GM19467 (cell line): ENCODE measurements at regions not wholly inside any gene's neighbourhood (a gene's known extent, or its start where the extent isn't known, plus 50 kb on each side); places are given as distances from the start of the nearest gene placed in this dataset.
A peak's percentile ranks its signal among the peaks of the same experiment; 100 is the strongest.
"Not testable (repeated sequence)": the region's sequence is repeated elsewhere in the genome, so short reads cannot be mapped to it uniquely, and the experiment has no call there.

ENCODE experiments used
- ATAC-seq: cut with Tn5 transposase; IDR thresholded peaks from one replicate; pipeline ENCODE4 v1.9.1; 2021; ENCODE audit warnings: mild to moderate bottlenecking, moderate library complexity; ENCODE audit not compliant: unreplicated experiment

DNA sequence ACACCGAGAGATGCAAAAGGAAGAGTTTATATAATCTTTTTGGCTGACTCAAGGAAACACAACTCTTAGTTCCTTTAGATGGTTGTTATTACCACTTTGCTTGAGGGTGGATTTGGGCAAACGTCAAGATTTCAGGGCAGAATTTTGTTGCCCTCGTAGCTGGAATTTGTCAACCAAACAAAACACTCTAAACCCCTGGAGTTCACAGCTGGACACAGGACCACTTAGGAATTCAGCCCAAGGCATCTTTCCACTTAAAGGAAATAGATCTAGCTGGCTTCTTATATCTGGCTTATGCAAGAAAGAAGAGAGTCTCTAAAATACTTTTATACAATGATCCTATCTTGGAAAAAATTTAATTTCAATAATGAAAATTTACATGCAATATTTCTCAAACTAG is 237.8 kb upstream of the LRIG3 start:
- no peak for ATAC-seq

DNA sequence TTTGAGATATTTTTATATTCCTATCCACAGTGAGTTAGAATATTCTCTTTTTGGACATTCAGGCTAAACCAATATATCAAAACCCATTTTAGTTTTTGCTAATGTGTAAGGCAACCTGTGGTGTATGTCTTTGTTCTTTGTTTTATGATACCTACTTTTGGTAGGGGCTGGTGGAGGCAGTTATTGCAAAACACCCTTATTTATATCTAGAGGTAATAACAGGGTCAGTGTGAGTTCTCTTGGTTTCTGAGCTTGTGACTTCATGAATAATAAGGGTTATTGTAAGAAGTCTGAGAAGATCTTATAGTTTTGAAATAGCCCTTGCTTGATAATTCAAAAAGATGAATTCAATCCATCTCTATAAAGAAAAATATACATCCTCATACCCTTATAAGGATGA is 235.1 kb upstream of the LRIG3 start:
- no peak for ATAC-seq

DNA sequence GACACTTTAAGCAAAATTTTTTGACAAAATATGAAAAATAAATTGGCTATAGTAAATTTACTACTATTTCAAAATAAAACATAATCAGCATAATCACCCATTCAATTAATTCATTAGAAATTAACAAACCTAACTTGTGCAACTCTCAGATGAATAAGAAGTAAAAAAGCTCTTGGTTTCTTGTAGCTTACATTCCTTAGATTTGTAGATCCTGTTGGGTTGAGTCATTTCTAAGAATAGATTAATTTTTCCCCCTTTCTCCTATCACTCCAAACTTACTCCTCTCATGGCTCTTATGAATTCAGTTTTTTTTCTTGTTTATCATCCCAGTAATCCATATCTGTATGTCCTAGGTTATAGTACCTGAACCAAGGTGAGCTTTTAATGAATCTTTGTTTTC is 230.9 kb upstream of the LRIG3 start:
- no peak for ATAC-seq

DNA sequence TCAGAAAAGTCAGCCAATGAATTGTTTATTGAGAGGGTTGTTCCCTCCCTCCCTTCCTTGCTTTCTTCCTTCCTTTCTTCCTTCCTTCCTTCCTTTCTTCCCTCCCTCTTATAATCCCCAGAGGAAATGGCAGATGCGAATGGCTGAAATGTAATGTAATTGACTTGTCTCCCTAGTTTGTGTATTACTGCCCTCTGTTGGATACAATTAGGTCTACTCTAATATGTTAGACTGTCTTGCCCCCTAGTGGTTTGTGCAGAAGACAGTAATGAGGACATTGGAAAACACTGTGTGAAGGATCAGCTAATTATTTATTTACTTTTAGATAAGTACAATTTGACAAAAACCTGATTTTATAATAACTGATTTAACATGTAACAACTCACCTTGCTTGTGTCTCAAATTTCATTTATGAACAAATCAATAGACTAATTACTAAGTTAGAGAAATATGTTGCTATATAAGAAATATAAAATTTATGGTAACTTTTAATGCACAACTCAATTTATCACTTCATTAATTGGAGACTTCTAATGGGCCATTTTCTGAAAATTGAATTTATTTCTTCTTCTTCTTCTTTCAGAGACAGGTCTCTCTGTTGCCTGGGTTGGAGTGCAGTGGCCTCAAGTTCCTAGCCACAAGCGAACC is 229.8 kb upstream of the LRIG3 start:
- peak; percentile 100 for ATAC-seq

DNA sequence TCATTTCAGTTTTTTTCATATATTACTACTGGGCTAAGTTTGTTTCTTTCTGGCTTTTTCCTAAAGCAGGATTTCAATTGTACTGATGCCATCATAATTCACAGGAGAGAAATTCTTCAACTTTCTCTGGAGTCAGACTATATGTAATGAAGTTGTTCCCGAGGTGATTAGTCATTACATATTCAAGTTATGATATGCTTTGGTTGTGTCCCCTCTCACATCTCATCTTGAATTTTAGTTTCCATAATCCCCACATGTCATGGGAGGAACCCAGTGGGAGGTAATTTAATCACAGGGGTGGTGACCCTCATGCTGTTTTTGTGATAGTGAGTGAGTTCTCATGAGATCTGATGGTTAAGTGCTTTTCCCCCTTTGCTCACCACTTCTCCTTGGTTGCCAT is 227.5 kb upstream of the LRIG3 start:
- ATAC-seq: no peak

DNA sequence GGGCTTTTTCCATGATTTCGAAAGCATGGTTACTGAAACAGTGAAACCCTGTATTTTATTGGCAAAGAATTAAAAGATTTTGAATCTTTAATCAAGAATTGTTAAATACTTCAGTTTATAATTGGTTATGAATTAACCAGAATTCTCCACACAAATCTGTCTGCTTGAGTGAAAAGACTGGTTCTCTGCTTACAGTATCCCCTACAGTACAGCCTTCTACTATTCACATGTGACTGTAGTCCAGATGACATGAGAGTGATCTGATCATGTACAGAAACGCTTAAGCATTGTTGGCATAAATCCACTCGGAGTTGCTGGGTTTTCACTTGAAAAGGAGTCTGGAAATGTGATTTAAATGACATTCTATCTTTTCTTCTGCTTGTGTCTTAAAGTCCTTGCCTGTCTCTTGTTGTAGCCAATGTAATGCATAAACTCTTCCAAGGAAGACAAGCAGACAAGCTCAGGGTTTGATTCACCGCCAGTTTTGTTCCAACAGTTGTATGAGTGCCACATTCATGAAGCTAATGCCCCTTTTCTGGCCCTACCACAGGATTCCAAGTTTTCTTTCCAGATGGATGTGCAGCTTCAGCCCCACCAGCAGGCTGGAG is 222.0 kb upstream of the LRIG3 start:
- ATAC-seq: no peak

DNA sequence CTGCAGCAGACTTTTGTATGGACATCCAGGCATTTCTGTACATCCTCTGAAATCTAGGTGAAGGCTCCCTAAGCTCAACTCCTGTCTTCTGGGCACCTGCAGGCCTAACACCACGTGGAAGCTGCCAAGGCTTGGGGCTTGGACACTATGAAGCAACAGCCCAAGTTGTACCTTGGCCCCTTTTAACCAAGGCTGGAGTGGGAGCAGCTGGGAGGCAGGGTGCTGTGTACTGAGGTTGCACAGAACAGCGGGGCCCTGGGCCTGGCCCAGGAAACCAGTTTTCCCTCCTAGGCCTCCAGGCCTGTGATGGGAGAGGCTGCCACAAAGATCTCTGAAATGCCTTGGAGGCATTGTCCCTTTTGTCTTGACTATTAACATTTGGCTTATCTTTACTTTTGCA is 214.4 kb upstream of the LRIG3 start:
- no peak for ATAC-seq

DNA sequence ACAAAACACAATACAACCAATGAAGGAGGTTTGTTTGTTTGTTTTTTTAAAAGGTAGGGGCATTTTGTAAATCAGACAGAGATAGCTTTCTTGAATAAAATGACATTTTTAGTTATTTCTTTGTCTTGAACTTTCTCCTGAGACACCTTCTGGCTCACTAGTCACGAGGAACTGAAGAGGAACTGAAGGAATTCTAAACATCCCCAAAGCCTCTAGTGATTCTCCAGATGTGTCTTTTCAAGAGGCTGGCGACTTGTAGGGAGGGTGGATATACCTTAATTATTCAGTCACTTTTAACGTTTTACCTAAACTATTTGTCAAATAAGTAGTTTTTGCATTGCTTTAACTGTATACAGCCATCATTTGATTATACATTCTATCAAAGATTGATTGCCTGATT is 211.2 kb upstream of the LRIG3 start:
- no peak for ATAC-seq

DNA sequence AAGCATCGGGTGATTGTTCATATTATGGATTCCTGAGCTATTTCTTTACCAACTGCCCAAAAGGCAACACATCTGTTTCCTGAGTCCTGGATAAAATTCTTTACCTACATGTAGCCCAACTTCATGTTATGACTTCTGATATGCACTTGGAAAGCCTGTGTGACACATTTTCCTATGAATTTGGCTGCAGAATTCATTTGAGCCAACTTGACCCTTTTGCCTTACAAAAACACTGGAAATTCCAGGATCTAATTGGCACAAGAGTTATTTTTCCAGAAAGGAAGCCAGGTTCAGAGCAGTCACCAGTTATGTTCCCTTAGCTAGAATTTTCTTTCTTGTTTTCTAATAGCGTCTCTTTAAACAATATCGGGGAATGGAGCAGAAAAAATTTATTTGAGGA is 202.5 kb upstream of the LRIG3 start:
- no peak for ATAC-seq

DNA sequence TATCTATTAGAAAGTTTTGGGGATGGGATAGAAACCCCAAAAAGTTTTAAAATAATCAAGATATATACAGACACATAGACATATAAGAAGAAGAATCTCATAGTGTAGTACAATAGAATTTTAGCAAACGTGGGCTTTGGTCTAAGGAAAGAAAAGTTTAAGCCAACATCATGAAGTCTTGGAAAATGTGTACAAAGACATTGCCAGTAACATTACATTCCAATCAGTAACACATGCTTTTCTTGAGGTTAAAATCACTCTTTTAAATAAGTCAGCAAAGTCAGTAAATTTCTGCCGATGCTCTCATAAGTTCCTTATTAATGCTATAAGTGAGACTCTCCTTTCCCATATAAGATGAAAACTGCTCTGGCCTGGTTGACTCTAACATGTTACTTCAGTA is 201.1 kb upstream of the LRIG3 start:
- no peak for ATAC-seq

DNA sequence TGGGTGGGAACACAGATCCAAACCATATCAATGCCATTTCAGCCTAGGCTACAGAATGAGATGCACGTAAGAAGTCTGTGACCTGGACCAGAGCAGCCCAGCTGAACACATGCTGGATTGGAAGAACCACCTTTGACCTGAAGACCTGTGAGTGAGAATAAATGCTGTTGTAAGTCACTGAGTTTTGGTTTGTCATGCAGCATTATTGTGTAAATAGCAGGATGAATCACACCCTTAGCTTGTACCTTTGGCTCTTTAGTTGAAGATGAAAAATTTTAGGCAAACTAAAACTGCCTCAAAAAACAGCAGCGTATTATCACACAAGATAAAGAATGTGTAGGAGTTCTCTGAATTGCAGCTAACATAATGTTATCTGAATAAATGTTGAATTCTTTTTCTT is 199.4 kb upstream of the LRIG3 start:
- no peak for ATAC-seq

DNA sequence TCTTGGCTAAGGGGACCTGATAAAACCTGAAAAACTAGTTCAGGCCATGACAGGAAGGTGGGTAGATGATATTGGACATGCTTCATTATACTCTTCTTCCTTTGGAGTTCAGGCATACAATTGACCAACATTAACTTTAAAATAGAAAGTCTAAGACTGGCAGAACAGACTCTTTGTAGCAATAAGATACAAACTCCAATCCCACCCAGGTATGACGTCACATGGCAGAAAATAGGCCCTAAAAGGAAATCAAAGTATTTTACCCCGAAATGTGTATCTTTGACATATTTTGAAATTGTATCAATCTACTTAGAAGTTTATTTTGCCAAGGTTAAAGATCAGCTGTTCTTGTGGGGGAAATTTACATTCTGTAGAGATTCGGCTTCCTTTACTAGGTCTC is 198.1 kb upstream of the LRIG3 start:
- ATAC-seq: no peak

DNA sequence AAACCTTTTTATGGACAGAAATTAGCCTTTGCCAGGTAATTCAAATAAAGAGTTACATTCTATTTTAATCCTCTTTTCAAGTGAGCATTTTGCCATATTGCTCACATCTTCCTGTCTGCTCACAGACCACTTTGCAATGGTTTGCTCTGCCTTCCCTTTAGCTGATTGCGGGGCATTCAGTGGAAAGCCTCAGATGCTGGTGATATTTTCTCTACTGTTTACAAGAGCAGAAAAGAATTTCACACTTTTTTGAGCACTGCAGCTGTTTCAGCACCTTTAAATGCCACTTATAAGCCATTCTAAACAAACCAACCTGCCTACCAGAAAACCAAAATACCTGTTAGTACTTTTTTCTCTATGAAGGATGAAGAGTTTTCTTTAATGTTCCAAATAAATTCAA is 195.7 kb upstream of the LRIG3 start:
- no peak for ATAC-seq

DNA sequence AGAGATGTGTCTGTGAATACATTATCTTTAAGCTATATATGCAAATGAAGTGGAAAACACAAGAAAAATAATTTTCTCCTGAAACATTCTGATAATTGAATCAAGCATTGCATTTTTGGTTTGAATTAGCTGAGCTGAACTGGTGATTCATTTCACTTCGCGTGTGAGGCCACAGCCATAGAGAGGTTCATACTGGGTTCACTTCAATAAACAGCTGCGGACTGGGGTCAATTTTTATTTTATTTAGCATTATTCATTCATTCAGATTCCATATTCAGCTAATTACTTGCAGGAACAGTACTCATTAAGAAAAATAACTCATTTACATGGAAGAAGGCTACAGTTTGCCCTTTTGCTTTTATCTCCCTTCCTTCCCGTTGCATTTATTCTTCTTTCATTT is 195.2 kb upstream of the LRIG3 start:
- no peak for ATAC-seq

DNA sequence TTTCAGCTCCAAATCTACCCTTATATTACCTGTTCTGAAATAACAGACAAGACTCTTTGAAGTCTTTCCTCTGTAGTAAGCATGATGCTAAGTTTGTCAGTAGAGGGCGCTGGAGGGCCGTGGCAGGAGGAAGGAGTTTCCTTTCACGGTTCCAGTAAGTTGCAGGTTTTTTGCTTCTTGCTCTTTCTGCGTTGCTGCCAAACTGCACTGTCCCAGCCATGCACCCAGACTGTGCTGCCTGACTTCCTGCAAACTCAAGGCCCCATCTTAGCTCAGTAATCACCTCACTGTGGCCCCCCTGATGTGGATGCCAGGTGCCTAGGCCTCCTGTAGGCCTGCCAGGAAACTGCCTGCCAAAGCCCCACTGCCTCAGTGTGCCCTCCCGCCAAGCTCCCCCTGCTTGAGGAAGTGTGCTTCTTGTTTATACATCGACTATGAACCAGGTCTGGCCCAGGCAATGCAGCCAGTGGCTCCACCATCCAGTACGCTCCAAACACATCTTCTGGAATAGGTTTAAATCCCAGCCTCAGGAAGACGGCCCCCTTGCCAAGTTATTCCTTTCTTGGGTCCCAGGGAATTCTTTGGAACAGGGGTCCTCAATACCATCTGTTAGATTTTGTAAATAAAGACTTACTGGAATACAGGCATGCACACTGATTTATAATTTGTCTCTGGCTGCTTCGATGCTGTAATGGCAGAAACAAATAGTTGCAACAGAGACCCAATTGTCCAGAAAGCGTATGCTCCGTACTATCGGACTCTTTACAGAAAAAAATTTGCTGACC is 193.7 kb upstream of the LRIG3 start:
- ATAC-seq: peak; percentile 81

DNA sequence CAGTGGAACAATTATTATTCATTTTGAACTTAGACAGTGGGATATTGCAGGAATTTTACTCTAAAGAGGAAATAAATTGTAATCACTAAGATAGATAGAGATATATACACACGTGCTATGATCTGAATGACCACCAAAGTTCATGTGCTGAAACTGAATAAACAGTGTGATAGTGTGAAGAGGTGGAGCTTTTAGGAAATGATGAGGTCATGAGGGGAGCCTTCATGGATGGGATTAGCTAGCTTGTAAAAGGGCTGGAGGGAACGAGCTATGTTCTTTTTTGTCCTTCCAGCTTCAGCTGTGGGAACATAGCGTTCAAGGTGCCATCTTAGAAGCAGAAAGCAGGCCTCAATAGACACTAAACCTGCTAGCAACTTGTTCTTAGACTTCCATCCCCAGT is 191.5 kb upstream of the LRIG3 start:
- no peak for ATAC-seq

DNA sequence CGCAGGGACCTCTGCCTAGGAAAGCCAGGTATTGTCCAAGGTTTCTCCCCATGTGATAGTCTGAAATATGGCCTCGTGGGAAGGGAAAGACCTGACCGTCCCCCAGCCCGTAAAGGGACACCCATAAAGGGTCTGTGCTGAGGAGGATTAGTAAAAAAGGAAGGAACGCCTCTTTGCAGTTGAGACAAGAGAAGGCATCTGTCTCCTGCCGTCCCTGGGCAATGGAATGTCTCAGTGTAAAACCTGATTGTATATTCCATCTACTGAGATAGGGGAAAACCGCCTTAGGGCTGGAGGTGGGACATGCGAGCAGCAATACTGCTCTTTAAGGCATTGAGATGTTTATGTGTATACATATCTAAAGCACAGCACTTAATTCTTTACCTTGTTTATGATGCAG is 188.2 kb upstream of the LRIG3 start:
- not testable (repeated sequence) for ATAC-seq

DNA sequence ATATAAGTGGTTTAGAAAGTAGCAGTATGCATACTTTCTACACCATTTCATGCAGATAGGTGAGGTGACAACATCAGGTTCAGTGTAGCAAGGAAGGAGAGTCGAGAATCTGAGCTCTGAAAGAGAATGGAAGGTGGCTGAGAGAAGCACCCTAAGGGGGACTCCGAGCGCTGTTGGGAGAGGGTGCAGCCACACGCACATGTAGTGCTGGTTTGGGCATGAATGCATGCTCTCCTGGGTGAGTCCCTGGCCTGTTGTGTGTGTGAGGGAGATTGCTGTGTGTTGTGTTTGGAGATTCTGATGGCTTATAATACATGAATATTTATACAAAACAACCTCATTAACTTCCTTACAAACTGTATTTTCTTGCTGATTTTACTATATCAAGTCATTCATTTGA is 180.3 kb upstream of the LRIG3 start:
- ATAC-seq: no peak

DNA sequence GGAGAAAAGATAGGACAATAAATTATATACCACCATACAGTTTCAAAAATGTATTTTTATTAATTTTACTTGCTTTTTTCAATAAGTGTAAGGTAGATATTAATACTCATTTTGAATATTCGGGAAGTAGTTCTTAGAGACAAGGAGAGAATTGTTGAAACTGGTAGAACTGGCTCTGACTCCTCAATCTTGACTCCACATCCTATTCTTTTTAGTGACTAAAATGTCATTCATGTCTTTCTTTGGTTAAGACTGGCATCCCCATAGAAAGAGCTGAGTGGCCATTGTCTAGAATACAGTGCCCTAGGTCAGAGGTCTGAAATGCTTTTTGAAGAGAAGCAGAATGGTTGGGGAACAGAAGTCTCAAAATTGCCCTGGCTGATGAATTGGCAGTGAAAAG is 177.6 kb upstream of the LRIG3 start:
- ATAC-seq: no peak

DNA sequence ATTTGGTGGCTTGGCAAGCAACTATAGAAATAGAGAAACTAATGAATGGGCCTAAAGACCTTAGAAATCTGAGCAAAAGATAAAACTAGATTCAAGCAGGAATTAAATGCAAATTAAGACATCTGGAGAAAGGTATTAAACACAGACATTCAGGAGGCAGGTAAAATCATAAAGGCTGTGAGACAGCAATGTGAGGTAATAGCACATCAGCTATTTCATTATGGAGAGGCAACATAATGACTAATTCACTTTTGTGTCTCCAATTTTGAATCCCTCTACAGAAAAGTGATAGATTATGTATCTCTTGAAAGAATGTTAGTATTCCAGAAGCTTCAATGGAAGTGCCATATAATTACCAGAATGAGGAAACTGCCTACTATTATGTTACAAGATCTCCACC is 175.9 kb upstream of the LRIG3 start:
- no peak for ATAC-seq

DNA sequence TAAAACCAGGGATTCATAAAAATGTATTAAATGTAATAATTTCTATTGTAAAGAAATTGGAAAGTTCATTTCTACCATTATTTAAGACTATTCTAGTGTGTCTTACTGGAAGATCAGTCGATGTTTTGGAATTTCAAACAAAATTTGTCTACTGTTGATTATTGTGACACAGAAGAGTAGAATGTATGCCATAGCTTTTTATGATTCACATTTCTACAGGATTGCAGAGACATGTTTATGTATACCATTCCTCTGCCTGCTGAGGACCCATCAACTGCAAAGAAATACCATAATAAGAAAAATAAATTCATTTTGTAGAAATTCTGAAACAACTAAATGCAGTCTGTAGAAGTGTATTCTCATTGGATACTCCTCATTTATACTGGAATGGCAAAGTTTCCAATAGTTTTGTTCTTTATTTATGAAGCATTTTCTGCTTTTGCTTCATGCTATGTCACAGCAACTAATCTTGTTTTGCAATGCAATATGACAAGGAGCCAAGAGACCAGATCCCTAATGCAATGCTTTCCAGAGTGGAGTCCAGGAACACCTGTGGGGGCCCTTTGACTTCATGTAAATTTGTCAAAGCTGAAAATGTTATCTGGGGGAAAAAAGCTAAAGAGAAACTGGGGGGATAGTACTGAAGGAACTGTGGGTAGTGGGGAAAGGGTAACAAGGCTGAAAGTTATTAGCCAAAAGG is 172.9 kb upstream of the LRIG3 start:
- no peak for ATAC-seq

DNA sequence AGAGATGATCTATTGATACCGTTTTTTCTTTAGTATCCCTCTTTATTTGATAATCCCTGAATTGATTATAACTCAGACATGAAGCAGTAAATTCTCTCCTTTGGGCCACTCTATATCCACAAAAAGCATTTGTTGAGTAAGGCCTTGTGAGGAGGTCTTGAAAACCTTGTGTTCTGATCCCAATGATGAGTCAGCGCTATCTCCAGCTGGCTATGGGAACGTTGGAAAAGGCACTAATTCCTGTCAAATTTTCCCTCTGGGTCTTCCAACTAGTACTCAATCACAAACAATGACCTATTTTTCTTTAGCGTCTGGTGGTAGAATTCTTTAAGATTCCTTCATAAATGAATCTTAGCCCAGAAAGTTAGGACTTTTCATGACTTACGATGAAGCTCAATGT is 168.4 kb upstream of the LRIG3 start:
- no peak for ATAC-seq
